Activated CD4-positive, CD25-positive, alpha-beta regulatory T cell (primary cell): ENCODE measurements at regions not wholly inside any gene's neighbourhood (a gene's known extent, or its start where the extent isn't known, plus 50 kb on each side); places are given as distances from the start of the nearest gene placed in this dataset.

Experiments used
- DNase-seq, 4 experiments: peaks; one replicate each; lab custom pipeline; 2025; lab: John Stamatoyannopoulos, UW

- no peak for DNase-seq
These were observed 937.7 kb upstream of the LRRN3 start for GRCh38 chr7:110153222-110153621.

GRCh38 chr7:110156511-110156910 is 934.4 kb upstream of the LRRN3 start:
- no peak for DNase-seq

GRCh38 chr7:110157631-110158362 is 933.1 kb upstream of the LRRN3 start:
- DNase-seq: no peak

GRCh38 chr7:110168010-110168409 is 922.9 kb upstream of the LRRN3 start:
- no peak for DNase-seq

GRCh38 chr7:110170841-110171240 is 920.1 kb upstream of the LRRN3 start:
- no peak for DNase-seq

- no peak for DNase-seq
These were observed 913.5 kb upstream of the LRRN3 start for GRCh38 chr7:110177463-110177862.

GRCh38 chr7:110179037-110179436 is 911.9 kb upstream of the LRRN3 start:
- DNase-seq: no peak

- no peak for DNase-seq
These were observed 909.2 kb upstream of the LRRN3 start for GRCh38 chr7:110181768-110182167.

GRCh38 chr7:110186334-110186733 is 904.6 kb upstream of the LRRN3 start:
- DNase-seq: no peak

GRCh38 chr7:110187877-110188554 is 902.9 kb upstream of the LRRN3 start:
- no peak for DNase-seq

GRCh38 chr7:110204527-110204926 is 886.4 kb upstream of the LRRN3 start:
- no peak for DNase-seq

- no peak for DNase-seq
These were observed 885.0 kb upstream of the LRRN3 start for GRCh38 chr7:110205899-110206298.

- no peak for DNase-seq
These were observed 881.0 kb upstream of the LRRN3 start for GRCh38 chr7:110209884-110210283.

- DNase-seq: no peak
These were observed 879.9 kb upstream of the LRRN3 start for GRCh38 chr7:110210941-110211608.

GRCh38 chr7:110224643-110225042 is 866.3 kb upstream of the LRRN3 start:
- no peak for DNase-seq

GRCh38 chr7:110246118-110246517 is 844.8 kb upstream of the LRRN3 start:
- DNase-seq: no peak

- DNase-seq: no peak
These were observed 837.8 kb upstream of the LRRN3 start for GRCh38 chr7:110253093-110253492.

- DNase-seq: no peak
These were observed 833.3 kb upstream of the LRRN3 start for GRCh38 chr7:110257673-110258072.

GRCh38 chr7:110262251-110262650 is 828.7 kb upstream of the LRRN3 start:
- DNase-seq: no peak

GRCh38 chr7:110264288-110264687 is 826.6 kb upstream of the LRRN3 start:
- DNase-seq: no peak

- DNase-seq: no peak
These were observed 809.6 kb upstream of the LRRN3 start for GRCh38 chr7:110281362-110281761.

- DNase-seq: no peak
These were observed 807.9 kb upstream of the LRRN3 start for GRCh38 chr7:110283056-110283455.

- DNase-seq: no peak
These were observed 799.5 kb upstream of the LRRN3 start for GRCh38 chr7:110291430-110291829.
